NCI-H82 treated with DMSO at 0.1 percent for 48 hours (cell line): ENCODE measurements at regions not wholly inside any gene's neighbourhood (a gene's known extent, or its start where the extent isn't known, plus 50 kb on each side); places are given as distances from the start of the nearest gene placed in this dataset.

Experiments used
- DNase-seq: peaks from one replicate; lab custom pipeline; 2025; ENCODE audit not compliant: unreplicated experiment; lab: John Stamatoyannopoulos, UW

DNA sequence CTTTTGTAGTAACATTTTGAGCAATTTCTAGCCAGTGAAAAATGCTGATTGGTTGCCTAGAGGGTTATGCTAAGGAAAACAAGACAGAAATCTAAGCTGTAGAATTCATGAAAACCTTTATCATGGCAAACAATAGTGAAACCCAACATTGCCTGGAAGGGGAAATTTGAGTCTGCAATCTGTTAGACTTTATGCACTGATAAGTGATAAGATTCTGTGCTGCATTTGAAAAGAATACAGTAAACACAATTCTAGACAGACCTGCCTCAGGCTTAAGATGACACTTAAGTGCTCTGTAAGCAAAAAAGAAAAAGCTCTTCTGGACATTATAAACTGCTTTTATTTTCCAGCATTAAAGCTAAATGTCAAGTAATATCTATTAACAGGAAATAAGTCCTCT, 519.3 kb downstream of the ISL1 start:
- DNase-seq: no peak

DNA sequence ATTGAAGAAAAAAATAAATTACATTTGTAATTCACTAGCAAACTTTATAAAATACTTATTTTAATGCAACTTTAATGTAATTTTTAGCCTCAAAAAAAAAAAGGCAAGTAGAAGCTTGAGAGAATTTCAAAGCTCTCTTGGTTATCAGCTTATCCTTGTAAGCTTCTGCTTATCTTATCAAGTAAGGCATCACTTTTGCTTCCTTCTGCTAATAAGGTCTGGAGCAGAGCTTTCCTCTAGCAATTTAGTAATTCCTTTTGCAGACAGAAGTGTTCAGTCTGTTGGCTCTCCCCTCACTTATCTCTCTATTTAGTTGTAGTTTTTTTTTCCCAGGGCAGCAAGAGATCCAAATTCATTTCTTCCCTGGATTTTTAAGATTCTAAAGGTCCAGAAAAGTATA, 525.0 kb downstream of the ISL1 start:
- DNase-seq: no peak

DNA sequence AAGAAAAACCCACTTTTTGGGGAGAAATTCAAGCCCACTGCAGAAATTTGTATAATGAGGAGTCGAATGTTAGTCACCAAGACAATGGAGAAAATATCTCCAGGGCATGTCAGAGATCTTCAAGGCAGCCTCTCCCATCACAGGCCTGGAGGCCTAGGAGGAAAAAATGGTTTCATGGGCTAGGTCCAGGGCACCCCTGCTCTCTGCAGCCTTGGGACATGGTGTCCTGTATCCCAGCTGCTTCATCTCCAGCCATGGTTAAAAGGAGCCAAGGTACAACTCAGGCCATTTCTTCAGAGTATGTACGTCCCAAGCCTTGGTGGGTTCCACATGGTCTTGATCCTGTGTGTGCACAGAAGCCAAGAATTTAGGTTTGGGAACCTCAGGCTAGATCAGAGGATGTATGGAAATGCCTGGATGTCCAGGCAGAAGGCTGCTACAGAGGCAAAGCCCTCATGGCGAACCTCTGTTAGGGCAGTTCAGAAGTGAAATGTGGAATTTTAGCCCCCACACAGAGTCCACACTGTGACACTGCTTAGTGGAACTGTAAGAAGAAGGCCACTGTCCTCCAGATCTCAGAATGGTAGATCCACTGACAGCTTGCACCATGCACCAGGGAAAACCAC, 561.4 kb downstream of the ISL1 start:
- DNase-seq: no peak

DNA sequence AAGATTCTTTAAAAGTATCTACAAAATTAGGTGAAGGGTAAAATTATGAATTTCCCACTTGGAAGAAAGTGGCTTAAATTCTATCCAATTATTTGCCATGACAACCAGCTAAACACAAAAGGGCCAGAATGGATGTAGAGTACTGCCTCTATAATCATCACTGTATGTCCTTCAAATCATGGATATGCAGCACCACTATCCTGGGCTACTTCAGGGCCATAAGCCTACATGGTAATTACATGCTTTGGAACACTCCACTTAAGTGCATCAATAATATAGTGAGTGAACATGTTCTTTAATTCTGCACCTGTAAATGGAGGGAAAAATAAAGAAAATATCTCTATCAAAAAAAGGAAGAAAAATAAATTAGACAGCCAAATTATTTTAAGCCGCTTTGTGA, 575.2 kb downstream of the ISL1 start:
- DNase-seq: no peak

DNA sequence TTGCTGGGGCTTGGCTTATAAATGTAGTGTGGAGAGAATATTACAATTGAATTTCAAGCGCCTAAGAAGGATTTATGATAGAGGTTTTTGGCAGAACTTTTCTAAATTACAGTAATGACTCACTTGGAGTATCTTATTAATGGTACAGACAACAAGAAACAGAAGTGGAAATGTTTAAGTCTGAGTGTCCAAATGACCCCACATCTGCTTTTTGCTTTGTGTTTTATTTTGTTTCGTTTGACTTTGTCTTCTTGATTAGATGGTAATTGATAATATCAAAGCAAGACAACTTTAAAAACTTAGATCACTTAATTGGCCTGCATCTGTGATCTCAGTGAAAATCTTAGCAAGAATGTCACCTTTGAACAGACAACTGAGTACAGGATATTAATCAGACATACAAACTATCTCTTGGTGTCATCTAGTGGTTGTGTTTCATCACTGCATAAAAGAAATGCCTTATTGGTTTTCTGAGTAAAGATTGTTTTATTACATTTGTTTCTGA, 577.4 kb downstream of the ISL1 start:
- no peak for DNase-seq

DNA sequence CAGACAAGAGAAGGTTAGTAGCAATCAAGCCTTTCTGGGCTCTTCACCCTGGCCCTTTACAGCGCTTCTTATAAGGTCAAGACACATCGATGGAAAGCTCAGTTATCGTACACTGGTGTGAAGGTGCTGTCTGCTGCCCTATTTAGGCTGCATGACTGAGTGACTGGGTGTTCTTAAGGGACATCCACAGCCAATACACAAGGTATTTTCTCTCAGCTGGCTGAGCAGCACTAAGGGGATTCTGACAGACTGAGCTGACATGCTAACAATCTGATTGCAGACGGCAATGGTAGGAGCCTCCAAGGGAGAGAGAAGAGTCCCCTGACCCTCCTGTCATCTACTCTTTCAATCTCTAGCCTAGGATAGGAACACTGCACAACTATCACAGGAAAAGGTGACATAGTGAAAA, 577.9 kb downstream of the ISL1 start:
- DNase-seq: no peak

DNA sequence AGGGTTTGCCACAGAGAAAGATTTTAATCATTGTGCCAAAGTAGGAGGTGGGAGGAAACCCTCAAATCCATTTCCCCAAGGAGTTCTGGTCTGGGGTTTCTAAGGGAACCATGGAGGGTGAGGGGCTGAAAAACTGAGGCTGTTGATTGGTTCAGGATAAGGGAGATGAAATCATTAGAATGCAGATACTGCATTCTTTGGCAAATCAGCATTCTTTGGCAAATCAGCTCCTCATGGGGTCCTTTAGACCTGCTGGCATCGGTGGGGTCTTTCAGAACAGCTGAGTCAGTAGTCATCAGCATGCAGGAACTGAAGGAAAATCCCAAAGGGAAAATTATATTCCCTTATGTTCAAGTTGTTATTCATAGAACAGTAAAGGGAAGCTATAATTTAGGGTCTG, 585.5 kb downstream of the ISL1 start:
- DNase-seq: no peak

DNA sequence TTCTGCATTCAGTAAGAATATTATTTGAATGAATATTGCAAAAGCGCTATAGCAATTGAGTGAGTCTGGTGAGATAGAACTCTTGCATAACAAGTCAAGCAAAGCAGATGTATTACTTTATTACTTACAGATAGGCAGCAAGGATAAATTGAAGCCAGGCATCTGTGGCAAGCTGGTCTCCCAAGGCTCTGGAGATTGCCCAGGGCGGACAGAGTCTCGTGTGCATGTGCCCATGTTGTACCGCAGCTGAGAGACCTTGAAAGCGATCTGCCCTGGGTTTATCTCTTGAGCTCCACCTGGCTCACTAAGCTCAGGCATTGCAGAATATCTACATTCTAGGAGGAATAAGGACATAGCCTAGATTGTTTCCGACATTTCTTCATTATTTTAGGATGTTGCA, 591.6 kb downstream of the ISL1 start:
- no peak for DNase-seq

DNA sequence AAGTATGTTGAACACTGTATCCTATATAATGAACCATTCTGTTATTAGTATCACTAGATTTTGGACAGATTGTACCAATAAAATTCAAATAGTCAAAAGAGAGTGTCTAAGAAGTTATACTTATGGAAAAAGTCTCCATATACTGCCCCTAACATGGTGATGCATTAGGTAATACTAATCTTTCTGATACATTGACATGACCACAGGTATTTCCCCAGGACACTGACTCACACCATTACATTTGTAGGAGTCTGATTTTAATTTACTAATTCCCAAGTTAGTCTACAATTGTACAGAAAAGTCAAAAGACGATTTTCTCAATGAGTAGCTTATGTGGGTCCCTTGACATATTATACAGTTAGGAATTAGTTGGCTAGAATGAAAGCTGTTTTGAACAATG, 593.8 kb downstream of the ISL1 start:
- DNase-seq: no peak

DNA sequence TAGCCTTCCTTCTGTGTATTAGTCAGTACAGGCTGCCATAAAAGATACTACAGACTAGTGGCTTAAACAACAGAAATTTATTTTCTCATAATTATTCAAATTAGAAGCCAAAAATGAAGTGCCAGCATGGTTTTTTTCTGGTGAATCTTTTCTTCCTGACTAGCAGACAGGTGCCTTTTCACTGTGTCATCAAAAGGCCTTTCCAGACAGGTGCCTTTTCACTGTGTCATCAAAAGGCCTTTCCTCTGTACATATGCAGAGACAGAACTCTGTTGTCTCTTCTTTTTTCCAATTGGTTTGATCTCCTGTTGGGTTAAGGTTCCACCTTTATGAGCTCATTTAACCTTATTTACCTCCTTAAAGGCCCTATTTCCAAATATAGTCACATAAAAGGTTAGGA, 599.9 kb downstream of the ISL1 start:
- DNase-seq: no peak

DNA sequence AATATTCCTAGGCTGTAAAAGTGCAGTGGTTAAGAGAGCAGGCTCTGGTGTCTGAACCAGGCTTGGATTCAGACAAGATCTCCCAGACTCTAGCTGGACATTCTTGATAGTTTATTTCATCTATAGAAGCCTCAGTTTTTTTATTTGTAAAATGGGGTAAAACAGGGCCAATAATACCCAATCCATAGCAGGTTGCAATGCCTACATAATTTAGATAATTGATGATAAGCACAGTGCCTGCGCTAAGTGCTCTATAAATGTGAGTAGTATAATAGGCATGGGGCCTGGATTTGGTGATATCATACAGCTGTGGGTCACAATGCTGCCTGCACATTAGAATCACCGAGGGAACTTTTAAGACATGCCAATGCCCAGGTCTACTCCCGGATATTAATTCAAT, 603.5 kb downstream of the ISL1 start:
- no peak for DNase-seq

DNA sequence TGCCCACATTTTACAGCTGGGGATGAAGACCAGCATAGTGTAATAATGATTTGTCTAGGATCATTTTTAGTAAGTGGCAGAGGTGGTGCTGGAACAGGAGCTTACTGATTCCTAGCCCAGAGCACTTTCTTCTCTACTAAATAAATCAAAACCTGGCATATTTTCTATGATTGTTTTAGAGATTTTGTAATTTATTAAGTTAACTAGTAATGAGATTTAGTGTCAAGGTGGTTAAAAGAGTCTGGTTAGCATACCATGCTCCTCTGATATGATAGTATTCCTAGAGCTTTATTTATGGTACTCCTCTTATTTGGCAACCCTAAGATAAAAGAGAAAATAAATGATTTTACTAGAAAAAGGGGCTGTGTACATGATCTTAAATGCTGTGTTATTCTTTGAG, 604.0 kb downstream of the ISL1 start:
- no peak for DNase-seq

DNA sequence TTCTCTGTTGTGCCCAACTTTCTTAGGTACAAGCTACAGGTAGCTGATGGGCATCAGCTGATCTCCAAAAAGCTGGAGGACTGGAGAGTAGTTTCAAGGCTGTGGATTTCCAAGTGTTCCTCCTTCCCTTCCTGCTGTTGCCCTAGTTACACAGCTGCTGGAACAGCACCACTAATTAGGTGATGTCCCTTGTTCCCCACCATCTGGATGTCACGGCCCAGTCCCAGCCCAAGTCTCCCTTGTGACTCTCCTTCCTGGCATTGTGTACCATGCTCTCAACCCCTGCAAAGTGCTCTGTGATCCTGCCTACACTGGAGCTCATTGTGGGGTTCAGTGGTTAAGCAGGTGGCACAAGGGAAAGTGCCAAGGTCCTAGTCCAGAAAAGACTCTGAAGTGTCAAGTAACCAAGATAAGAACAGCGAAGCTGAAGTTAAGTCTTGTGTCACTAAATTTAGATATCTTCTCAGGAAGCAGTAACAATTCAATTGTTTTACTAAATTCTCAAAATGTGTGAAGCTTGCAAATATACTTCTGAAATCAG, 604.5 kb downstream of the ISL1 start:
- peak; percentile 14 for DNase-seq

DNA sequence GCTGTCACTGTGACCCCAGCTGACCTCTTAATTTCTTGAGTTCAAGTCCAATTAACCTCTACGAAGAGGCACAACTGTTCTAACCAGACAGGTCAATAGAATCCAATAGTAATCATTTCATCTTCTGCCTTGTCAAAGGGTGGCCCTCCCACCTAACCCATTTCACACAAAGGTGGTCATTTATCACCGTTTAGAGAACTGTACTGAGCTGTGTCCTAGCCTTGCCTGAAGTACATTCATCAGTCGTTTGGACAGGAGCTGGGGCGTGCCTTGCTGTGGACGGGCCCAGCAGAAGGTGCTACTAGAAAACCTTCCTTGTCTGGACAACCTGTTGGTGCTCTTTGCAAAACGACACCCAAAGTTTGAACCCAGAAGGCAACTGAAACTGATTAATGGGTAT, 605.4 kb downstream of the ISL1 start:
- DNase-seq: peak; percentile 43

DNA sequence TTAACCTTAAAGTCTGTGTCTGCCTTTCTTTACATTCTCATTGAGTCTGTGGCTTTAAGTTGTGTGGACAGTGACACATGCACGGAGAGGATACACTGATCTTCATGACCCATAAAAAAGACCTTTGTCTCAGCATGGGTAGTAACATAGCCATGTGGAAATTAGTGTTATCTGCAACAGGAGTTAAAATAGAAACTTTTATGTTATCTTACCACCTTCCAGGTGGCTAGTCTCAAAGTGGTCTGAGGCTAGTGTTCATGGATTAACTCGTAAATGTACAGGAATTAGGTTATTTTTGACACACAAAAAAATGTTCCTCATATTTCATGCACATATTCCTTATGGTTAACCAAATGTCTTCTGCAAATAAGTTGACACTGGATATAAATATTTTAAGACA, 607.0 kb downstream of the ISL1 start:
- DNase-seq: no peak

DNA sequence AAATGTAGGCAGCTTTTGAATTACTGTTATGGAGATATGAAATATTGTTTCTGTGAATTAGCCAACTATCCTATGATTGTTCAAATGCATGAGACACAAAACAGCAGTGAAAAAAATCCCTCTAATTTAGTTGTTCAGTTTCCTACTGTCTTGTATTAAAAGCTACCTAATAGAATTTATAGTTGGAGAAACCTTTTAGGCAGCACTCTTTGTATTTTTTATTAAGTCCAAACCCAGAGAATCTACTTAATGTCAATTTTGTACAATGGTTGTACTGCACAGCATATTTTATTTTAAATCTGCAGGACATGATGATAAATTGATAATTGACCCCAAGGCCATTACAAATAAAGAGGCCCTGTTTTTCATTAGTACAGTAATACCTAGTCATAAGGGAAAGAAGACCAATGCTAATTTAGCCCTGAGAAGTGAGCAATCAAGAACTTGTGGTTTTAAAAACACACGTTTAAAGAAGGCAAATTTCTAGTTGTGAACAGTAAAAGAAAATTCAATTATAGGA, 607.5 kb downstream of the ISL1 start:
- DNase-seq: no peak

DNA sequence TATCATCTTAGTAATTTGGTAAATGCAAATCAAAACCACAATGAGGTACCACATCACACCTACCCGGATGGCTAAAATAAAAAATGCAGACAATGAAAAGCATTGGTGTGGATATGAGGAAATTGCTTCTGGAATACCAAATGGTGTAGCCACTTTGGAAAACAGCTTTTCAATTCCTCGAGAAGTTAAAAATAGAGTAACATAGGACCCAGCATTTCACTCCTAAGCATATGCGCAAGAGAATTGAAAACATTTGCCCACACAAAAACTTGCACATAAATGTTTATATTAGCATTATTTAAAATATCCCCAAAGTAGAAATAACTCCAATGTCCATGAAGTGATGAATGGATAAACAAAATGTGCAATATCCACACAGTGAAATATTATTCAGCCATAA, 608.7 kb downstream of the ISL1 start:
- no peak for DNase-seq

DNA sequence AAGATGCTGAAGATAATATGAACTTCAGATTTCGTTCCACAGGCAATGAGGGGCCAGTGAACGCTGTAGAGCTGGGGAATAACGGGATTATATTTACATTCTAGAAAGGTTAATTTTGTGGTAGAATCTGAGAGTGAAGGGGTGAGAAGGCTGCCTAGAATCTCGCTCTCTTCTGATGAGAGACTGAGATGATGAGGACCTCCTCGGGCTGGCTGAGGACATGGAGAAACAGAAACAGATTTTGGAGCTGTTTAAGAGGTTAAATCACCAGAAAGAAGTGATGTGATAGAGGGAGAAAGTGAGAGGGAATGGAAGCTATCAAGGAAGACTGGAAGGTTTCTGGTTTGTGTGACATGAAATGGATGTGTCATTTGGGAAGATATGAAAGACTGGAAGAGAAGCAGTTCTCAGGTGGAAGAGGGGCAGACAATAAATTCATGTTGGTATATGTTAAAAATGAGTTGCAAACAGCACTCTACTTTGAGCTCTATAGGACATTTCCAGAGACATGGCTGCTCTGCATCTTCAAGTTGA, 612.6 kb downstream of the ISL1 start:
- no peak for DNase-seq

DNA sequence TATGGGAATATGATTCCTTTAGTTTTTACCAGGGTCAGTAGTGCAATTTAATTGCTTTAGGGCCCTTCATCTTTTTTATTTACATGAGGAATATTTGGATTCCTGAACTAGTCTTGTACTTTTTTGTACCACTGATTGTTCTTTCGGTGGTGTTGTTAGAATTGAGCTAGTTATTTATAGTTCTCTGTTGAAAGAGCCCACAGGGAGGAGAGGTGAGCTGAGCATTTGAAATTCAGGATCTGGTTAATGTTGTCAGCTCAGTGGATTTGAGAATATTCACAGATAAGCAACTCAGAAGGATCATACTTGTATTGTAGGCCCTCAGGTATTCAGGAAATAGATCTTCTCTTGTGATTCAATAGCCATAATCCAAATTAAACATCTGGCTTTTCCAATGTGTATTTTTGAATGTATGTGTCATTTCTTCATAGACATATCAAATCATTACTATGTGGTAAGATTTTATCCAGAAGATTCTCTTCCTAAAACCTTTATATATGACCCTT, 613.2 kb downstream of the ISL1 start:
- no peak for DNase-seq

DNA sequence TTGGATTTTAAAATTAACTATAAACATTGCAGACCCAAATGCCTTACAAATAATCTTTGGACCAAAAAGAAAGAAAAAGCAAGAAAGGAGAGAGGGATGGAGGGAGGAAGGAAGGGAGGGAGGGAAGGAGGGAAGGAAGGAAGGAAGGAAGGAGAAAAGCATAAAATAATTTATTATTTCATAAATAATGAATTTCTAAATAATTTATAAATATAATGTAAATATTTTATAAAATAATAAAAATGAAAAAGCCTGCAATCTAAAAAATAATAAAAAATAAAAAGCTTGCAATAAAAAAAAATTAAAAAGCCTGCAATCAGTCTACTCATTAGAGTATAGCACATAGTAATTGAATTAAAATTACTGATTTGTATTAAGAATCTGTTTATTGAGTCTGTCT, 614.3 kb downstream of the ISL1 start:
- DNase-seq: no peak

DNA sequence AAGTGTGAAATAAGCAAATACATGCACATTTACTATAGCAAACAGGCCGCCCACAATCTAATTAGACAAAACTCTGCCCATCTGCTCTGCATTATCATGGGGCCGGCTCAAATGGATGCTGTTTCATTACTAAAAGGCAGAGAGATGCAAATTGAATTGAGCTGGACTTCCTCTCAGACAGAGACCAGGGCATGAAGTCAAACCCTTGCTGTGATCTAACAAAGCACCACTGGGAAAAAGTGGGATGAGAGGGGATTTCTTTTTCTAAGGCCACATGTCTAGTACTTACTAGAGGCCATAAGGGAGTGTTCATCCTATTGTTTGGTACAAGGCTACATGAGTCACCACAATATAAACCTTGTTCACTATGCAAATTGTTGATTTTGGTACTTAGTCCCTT, 614.7 kb downstream of the ISL1 start:
- peak; percentile 82 for DNase-seq

DNA sequence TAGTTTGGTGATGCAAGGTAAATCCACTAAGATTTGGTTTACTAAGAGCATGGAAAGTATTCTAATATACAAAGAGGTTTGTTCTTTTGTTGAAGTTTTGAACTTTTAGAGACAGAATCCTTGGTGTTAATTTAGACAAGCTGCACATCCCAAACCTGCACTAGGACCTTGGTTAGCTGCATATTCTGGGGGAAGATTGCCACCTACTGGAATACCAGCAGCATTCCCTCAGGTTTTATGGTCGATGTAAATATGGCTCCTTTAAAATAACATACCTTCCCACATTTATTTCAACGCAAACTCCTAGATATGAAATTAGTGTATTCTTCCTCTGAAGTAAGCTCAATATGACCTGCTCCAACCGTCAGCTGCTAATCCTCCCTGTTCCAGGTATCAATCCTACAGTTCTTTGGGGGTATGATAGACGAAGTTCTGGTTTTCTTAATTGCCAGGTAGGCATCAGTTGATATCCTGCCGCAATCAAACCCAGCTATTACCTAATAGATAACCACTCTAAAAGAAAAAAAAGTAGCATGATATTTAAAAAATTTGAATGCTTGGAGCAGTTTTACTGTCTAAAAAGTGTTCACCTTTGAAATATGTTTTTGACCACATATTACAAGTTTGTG, 624.1 kb downstream of the ISL1 start:
- peak; percentile 39 for DNase-seq
